HEK293T (cell line): ENCODE measurements at regions not wholly inside any gene's neighbourhood (a gene's known extent, or its start where the extent isn't known, plus 50 kb on each side); places are given as distances from the start of the nearest gene placed in this dataset.

Experiments used
- CTCF ChIA-PET: fragments of 350-600 bp; formaldehyde crosslinking; extraction: SDS; loops from one replicate; lab custom pipeline; 2021; ENCODE audit warnings: antibody characterized with exemption, inconsistent platforms; lab: Yijun Ruan, JAX
- POLR2A ChIA-PET: fragments of 350-600 bp; formaldehyde crosslinking; extraction: SDS; loops from one replicate; lab custom pipeline; 2020; ENCODE audit warnings: antibody characterized with exemption, inconsistent platforms; lab: Yijun Ruan, JAX
- DNase-seq: peaks from one replicate; pipeline ENCODE4 v3.0.0; 2012; ENCODE audit warnings: mixed read lengths; ENCODE audit errors: extremely low spot score
- ARNT ChIP-seq: fragments of 450-650 bp; IDR thresholded peaks from 2 replicates; pipeline ENCODE4 v1.6.1; 2017; ENCODE audit warnings: mild to moderate bottlenecking
- BHLHE40 ChIP-seq: fragments of 450-650 bp; IDR thresholded peaks from 2 replicates; pipeline ENCODE4 v1.6.1; 2016; ENCODE audit warnings: mild to moderate bottlenecking, moderate library complexity, borderline replicate concordance
- CTBP1 ChIP-seq: fragments of 450-650 bp; IDR thresholded peaks from 2 replicates; pipeline ENCODE4 v1.6.1; 2016; ENCODE audit warnings: borderline replicate concordance
- ELF4 ChIP-seq: fragments of 450-650 bp; IDR thresholded peaks from 2 replicates; pipeline ENCODE4 v1.6.1; 2017; ENCODE audit warnings: antibody characterized with exemption
- FOXA1 ChIP-seq: fragments of 450-650 bp; IDR thresholded peaks from 2 replicates; pipeline ENCODE4 v1.6.1; 2016; ENCODE audit warnings: mild to moderate bottlenecking
- FOXK2 ChIP-seq: fragments of 450-650 bp; IDR thresholded peaks from 2 replicates; pipeline ENCODE4 v1.6.1; 2016; ENCODE audit warnings: mild to moderate bottlenecking
- FOXM1 ChIP-seq: fragments of 450-650 bp; IDR thresholded peaks from 2 replicates; pipeline ENCODE4 v1.6.1; 2017; ENCODE audit warnings: mild to moderate bottlenecking, borderline replicate concordance
- HDGF ChIP-seq: fragments of 450-650 bp; IDR thresholded peaks from 2 replicates; pipeline ENCODE4 v1.6.1; 2017; ENCODE audit warnings: antibody characterized with exemption, borderline replicate concordance
- L3MBTL2 ChIP-seq: fragments of 450-650 bp; conservative IDR thresholded peaks from 2 replicates; pipeline ENCODE4 v1.6.1; 2016; ENCODE audit warnings: mild to moderate bottlenecking
- LEF1 ChIP-seq: fragments of 450-650 bp; IDR thresholded peaks from 2 replicates; pipeline ENCODE4 v1.6.1; 2017; ENCODE audit warnings: mild to moderate bottlenecking, borderline replicate concordance
- NFRKB ChIP-seq: fragments of 450-650 bp; IDR thresholded peaks from 2 replicates; pipeline ENCODE4 v1.6.1; 2016; ENCODE audit warnings: mild to moderate bottlenecking, moderate library complexity
- PKNOX1 ChIP-seq: fragments of 450-650 bp; IDR thresholded peaks from 2 replicates; pipeline ENCODE4 v1.6.1; 2016
- SP1 ChIP-seq: fragments of 450-650 bp; IDR thresholded peaks from 2 replicates; pipeline ENCODE4 v1.6.1; 2017
- SUZ12 ChIP-seq: fragments of 450-650 bp; IDR thresholded peaks from 2 replicates; pipeline ENCODE4 v1.6.1; 2016; ENCODE audit warnings: mild to moderate bottlenecking
- TARDBP ChIP-seq: fragments of 450-650 bp; IDR thresholded peaks from 2 replicates; pipeline ENCODE4 v1.6.1; 2016
- ZNF384 ChIP-seq: fragments of 450-650 bp; IDR thresholded peaks from 2 replicates; pipeline ENCODE4 v1.6.1; 2016

- TF ChIP-seq PKNOX1, result no peak
- no peak for TF ChIP-seq FOXK2
- no peak for TF ChIP-seq ARNT
- no peak for TF ChIP-seq FOXM1
- TF ChIP-seq NFRKB, result no peak
- TF ChIP-seq LEF1, result no peak
- no peak for TF ChIP-seq ELF4
- no peak for TF ChIP-seq HDGF
- no peak for TF ChIP-seq ZNF384
- no peak for TF ChIP-seq TARDBP
- no peak for TF ChIP-seq FOXA1
- TF ChIP-seq BHLHE40, result no peak
- TF ChIP-seq SP1, result no peak
- TF ChIP-seq CTBP1, result no peak
- POLR2A ChIA-PET, result no interaction called here
- CTCF ChIA-PET, result no interaction called here
- DNase-seq, result no peak
Measured at GRCh38 chr20:58019027-58019849, 209.2 kb downstream of the ANKRD60 start.

GRCh38 chr20:58018590-58018989 lies 209.9 kb downstream of the ANKRD60 start:
- CTCF ChIA-PET, result no interaction called here
- DNase-seq, result no peak
- POLR2A ChIA-PET, result no interaction called here
- TF ChIP-seq BHLHE40, result no peak
- TF ChIP-seq HDGF, result no peak
- TF ChIP-seq TARDBP, result no peak
- TF ChIP-seq FOXK2, result no peak
- no peak for TF ChIP-seq CTBP1
- no peak for TF ChIP-seq ARNT

DNA sequence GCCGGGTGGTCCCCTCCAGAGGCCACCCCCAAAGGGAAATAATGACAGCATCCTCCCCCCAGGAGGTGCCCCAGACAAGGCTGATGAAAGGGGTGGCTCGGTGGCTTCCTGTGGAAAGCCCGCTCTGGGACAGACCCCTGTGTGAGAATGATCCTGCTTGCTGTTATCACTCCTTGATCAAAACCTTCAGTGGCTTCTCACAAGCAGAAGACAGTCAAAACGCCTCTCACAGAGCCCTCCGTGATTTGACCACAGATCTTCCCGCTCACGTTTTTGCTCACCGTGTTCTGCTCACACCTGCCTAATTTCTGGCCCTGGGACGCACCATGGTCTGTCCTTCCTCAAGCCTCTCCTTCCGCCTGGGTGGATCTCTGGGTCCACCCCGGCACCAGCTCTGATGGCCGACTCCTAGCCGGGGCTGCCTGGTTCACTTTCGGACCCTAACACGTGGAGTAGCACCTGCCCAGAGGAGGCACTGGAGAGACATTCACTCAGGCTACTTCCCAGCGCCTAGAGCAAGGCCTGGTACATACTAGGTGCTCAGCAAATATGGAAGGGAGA lies 210.4 kb downstream of the ANKRD60 start:
- no peak for DNase-seq
- ChIA-PET POLR2A (no interaction called here), CTCF (no interaction called here)
- TF ChIP-seq SUZ12 (no peak), PKNOX1 (no peak), L3MBTL2 (no peak), FOXA1 (no peak), LEF1 (no peak), CTBP1 (no peak), TARDBP (no peak)

GRCh38 chr20:58017231-58017969 lies 211.1 kb downstream of the ANKRD60 start:
- POLR2A ChIA-PET, result no interaction called here
- DNase-seq, result no peak
- CTCF ChIA-PET, result no interaction called here
- TF ChIP-seq CTBP1 (no peak), FOXM1 (no peak), L3MBTL2 (no peak), NFRKB (no peak), LEF1 (no peak), FOXK2 (no peak), BHLHE40 (no peak), FOXA1 (no peak), PKNOX1 (no peak), TARDBP (no peak), HDGF (no peak), SUZ12 (no peak), ZNF384 (no peak)

GRCh38 chr20:58016779-58017178 lies 211.7 kb downstream of the ANKRD60 start:
- DNase-seq, result no peak
- ChIA-PET CTCF (no interaction called here), POLR2A (no interaction called here)
- TF ChIP-seq CTBP1 (no peak), SUZ12 (no peak), LEF1 (no peak)
